ENCODE measurements at regions not wholly inside any gene's neighbourhood (a gene's known extent, or its start where the extent isn't known, plus 50 kb on each side); places are given as distances from the start of the nearest gene placed in this dataset.

- TF ChIP-seq EZH2 (IDR thresholded peaks at IDR 0.05; ENCODE audit: low read depth, unreplicated experiment): no peak
- TF ChIP-seq, protein P1, sequence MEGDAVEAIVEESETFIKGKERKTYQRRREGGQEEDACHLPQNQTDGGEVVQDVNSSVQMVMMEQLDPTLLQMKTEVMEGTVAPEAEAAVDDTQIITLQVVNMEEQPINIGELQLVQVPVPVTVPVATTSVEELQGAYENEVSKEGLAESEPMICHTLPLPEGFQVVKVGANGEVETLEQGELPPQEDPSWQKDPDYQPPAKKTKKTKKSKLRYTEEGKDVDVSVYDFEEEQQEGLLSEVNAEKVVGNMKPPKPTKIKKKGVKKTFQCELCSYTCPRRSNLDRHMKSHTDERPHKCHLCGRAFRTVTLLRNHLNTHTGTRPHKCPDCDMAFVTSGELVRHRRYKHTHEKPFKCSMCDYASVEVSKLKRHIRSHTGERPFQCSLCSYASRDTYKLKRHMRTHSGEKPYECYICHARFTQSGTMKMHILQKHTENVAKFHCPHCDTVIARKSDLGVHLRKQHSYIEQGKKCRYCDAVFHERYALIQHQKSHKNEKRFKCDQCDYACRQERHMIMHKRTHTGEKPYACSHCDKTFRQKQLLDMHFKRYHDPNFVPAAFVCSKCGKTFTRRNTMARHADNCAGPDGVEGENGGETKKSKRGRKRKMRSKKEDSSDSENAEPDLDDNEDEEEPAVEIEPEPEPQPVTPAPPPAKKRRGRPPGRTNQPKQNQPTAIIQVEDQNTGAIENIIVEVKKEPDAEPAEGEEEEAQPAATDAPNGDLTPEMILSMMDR (conservative IDR thresholded peaks at IDR 0.05; ENCODE audit: low read depth in 2 of 2): no peak
Measured at GRCh38 chrX:3165808-3166207, 124.5 kb downstream of the ARSF start.
